ENCODE measurements at regions not wholly inside any gene's neighbourhood (a gene's known extent, or its start where the extent isn't known, plus 50 kb on each side); places are given as distances from the start of the nearest gene placed in this dataset.

DNA sequence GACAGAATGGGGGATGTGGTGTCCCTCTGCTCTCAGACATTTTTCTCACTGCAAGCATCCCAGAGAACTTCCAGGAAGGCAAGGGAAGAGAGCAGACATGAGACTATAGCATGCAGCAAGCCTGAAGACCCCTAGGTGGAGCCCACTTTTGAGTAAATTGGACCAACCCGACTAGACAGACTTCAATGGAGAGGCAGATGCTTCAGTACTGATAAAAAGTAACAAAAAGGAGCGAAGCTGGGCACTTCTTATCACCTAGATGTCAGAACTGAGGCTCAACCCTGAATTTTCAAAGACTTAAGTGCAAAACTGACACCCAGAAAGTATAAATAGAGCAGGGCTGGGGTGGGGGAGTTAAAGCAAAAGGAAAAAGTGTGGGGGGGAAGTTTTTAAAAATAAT is 130.8 kb downstream of the PMP22 start:
- Histone ChIP-seq H3K36me3 (ENCODE audit: control insufficient read depth in 2 of 2, insufficient read depth in 2 of 2, low read length in 2 of 2) (no peaks in the 10 kb centered on the region), H3K4me3 (ENCODE audit: low read length in 2 of 2) (no peak overlapping the region), H3K4me1 (ENCODE audit: control insufficient read depth in 2 of 2, insufficient read depth in 2 of 2, low read length in 2 of 2) (no peaks in the 10 kb centered on the region), H3K9me3 (ENCODE audit: control insufficient read depth in 2 of 2, low read length in 2 of 2) (no peaks in the 10 kb centered on the region), H3K27ac (ENCODE audit: low read depth in 2 of 2, low read length in 2 of 2) (no peak overlapping the region), H3K27me3 (ENCODE audit: control insufficient read depth in 2 of 2, insufficient read depth in 2 of 2, low read length in 2 of 2) (no peaks in the 10 kb centered on the region), H3K9ac (ENCODE audit: low read depth in 1 of 2, low read length in 2 of 2) (no peak overlapping the region)

- Histone ChIP-seq H3K4me3 (ENCODE audit: low read length in 2 of 2) (no peak overlapping the region), H3K4me1 (ENCODE audit: control insufficient read depth in 2 of 2, insufficient read depth in 2 of 2, low read length in 2 of 2) (no peaks in the 10 kb centered on the region), H3K27ac (ENCODE audit: low read depth in 2 of 2, low read length in 2 of 2) (no peak overlapping the region), H3K9me3 (ENCODE audit: control insufficient read depth in 2 of 2, low read length in 2 of 2) (no peaks in the 10 kb centered on the region), H3K27me3 (ENCODE audit: control insufficient read depth in 2 of 2, insufficient read depth in 2 of 2, low read length in 2 of 2) (no peaks in the 10 kb centered on the region), H3K9ac (ENCODE audit: low read depth in 1 of 2, low read length in 2 of 2) (no peak overlapping the region), H3K36me3 (ENCODE audit: control insufficient read depth in 2 of 2, insufficient read depth in 2 of 2, low read length in 2 of 2) (no peaks in the 10 kb centered on the region)
Measured at GRCh38 chr17:15133826-15134225, 131.3 kb downstream of the PMP22 start.

GRCh38 chr17:15133143-15133542 is 132.0 kb downstream of the PMP22 start:
- Histone ChIP-seq H3K4me1 (ENCODE audit: control insufficient read depth in 2 of 2, insufficient read depth in 2 of 2, low read length in 2 of 2) (no peaks in the 10 kb centered on the region), H3K36me3 (ENCODE audit: control insufficient read depth in 2 of 2, insufficient read depth in 2 of 2, low read length in 2 of 2) (no peaks in the 10 kb centered on the region), H3K9me3 (ENCODE audit: control insufficient read depth in 2 of 2, low read length in 2 of 2) (no peaks in the 10 kb centered on the region), H3K27ac (ENCODE audit: low read depth in 2 of 2, low read length in 2 of 2) (no peak overlapping the region), H3K9ac (ENCODE audit: low read depth in 1 of 2, low read length in 2 of 2) (no peak overlapping the region), H3K27me3 (ENCODE audit: control insufficient read depth in 2 of 2, insufficient read depth in 2 of 2, low read length in 2 of 2) (no peaks in the 10 kb centered on the region), H3K4me3 (ENCODE audit: low read length in 2 of 2) (no peak overlapping the region)

- Histone ChIP-seq H3K9ac (ENCODE audit: low read depth in 1 of 2, low read length in 2 of 2) (no peak overlapping the region), H3K4me3 (ENCODE audit: low read length in 2 of 2) (no peak overlapping the region), H3K27me3 (ENCODE audit: control insufficient read depth in 2 of 2, insufficient read depth in 2 of 2, low read length in 2 of 2) (no peaks in the 10 kb centered on the region), H3K9me3 (ENCODE audit: control insufficient read depth in 2 of 2, low read length in 2 of 2) (no peaks in the 10 kb centered on the region), H3K36me3 (ENCODE audit: control insufficient read depth in 2 of 2, insufficient read depth in 2 of 2, low read length in 2 of 2) (no peaks in the 10 kb centered on the region), H3K4me1 (ENCODE audit: control insufficient read depth in 2 of 2, insufficient read depth in 2 of 2, low read length in 2 of 2) (no peaks in the 10 kb centered on the region), H3K27ac (ENCODE audit: low read depth in 2 of 2, low read length in 2 of 2) (no peak overlapping the region)
Measured at GRCh38 chr17:15130426-15130825, 134.7 kb downstream of the PMP22 start.

DNA sequence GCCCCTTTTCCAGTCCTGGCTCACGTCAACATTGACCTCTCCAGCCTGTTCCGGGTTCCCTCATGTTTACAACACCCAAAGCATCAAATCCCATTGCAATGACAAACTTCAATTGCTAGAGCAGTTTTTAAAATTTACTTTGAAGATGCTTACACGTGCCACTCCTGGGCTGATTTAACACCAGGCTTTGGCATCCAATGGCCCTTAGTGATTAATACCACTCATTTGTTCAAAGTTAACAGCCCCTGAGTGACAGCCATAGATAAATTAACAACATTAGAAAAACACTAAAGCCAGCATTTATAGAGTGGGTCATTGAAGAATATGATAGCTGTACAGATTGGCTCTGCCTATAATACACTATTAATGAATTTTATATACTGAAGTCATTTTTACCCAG is 135.1 kb downstream of the PMP22 start:
- no peak overlapping the region for H3K9ac ChIP-seq (ENCODE audit: low read depth in 1 of 2, low read length in 2 of 2)
- no peak overlapping the region for H3K4me3 ChIP-seq (ENCODE audit: low read length in 2 of 2)
- H3K27me3 ChIP-seq (ENCODE audit: control insufficient read depth in 2 of 2, insufficient read depth in 2 of 2, low read length in 2 of 2), result no peaks in the 10 kb centered on the region
- no peak overlapping the region for H3K27ac ChIP-seq (ENCODE audit: low read depth in 2 of 2, low read length in 2 of 2)
- H3K4me1 ChIP-seq (ENCODE audit: control insufficient read depth in 2 of 2, insufficient read depth in 2 of 2, low read length in 2 of 2), result no peaks in the 10 kb centered on the region
- no peaks in the 10 kb centered on the region for H3K36me3 ChIP-seq (ENCODE audit: control insufficient read depth in 2 of 2, insufficient read depth in 2 of 2, low read length in 2 of 2)
- H3K9me3 ChIP-seq (ENCODE audit: control insufficient read depth in 2 of 2, low read length in 2 of 2), result no peaks in the 10 kb centered on the region

- Histone ChIP-seq H3K4me1 (ENCODE audit: control insufficient read depth in 2 of 2, insufficient read depth in 2 of 2, low read length in 2 of 2) (no peaks in the 10 kb centered on the region), H3K4me3 (ENCODE audit: low read length in 2 of 2) (no peak overlapping the region), H3K9me3 (ENCODE audit: control insufficient read depth in 2 of 2, low read length in 2 of 2) (no peaks in the 10 kb centered on the region), H3K27me3 (ENCODE audit: control insufficient read depth in 2 of 2, insufficient read depth in 2 of 2, low read length in 2 of 2) (no peaks in the 10 kb centered on the region), H3K9ac (ENCODE audit: low read depth in 1 of 2, low read length in 2 of 2) (no peak overlapping the region), H3K36me3 (ENCODE audit: control insufficient read depth in 2 of 2, insufficient read depth in 2 of 2, low read length in 2 of 2) (no peaks in the 10 kb centered on the region), H3K27ac (ENCODE audit: low read depth in 2 of 2, low read length in 2 of 2) (no peak overlapping the region)
Measured at GRCh38 chr17:15124746-15125145, 140.4 kb downstream of the PMP22 start.

DNA sequence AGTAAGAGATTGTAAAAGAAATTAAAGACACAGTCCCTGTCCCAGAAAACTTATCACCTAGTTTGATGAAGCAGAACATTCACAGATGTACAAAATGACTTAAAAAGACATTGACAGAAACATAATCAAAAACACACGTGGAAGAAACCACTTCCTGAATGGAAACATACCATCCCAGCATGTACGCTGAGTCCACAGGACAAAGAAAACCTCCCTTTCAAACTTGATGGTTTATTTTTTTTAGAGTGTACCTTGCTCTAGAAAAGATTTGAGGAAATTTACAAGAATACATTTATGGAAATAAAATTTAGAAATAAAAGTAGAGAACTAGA is 140.9 kb downstream of the PMP22 start:
- no peaks in the 10 kb centered on the region for H3K36me3 ChIP-seq (ENCODE audit: control insufficient read depth in 2 of 2, insufficient read depth in 2 of 2, low read length in 2 of 2)
- H3K4me1 ChIP-seq (ENCODE audit: control insufficient read depth in 2 of 2, insufficient read depth in 2 of 2, low read length in 2 of 2), result no peaks in the 10 kb centered on the region
- H3K9me3 ChIP-seq (ENCODE audit: control insufficient read depth in 2 of 2, low read length in 2 of 2), result no peaks in the 10 kb centered on the region
- no peak overlapping the region for H3K9ac ChIP-seq (ENCODE audit: low read depth in 1 of 2, low read length in 2 of 2)
- H3K4me3 ChIP-seq (ENCODE audit: low read length in 2 of 2), result no peak overlapping the region
- no peak overlapping the region for H3K27ac ChIP-seq (ENCODE audit: low read depth in 2 of 2, low read length in 2 of 2)
- no peaks in the 10 kb centered on the region for H3K27me3 ChIP-seq (ENCODE audit: control insufficient read depth in 2 of 2, insufficient read depth in 2 of 2, low read length in 2 of 2)

- H3K4me3 ChIP-seq (ENCODE audit: low read length in 2 of 2), result no peak overlapping the region
- no peaks in the 10 kb centered on the region for H3K4me1 ChIP-seq (ENCODE audit: control insufficient read depth in 2 of 2, insufficient read depth in 2 of 2, low read length in 2 of 2)
- H3K9me3 ChIP-seq (ENCODE audit: control insufficient read depth in 2 of 2, low read length in 2 of 2), result no peaks in the 10 kb centered on the region
- H3K27ac ChIP-seq (ENCODE audit: low read depth in 2 of 2, low read length in 2 of 2), result no peak overlapping the region
- no peak overlapping the region for H3K9ac ChIP-seq (ENCODE audit: low read depth in 1 of 2, low read length in 2 of 2)
- no peaks in the 10 kb centered on the region for H3K27me3 ChIP-seq (ENCODE audit: control insufficient read depth in 2 of 2, insufficient read depth in 2 of 2, low read length in 2 of 2)
- no peaks in the 10 kb centered on the region for H3K36me3 ChIP-seq (ENCODE audit: control insufficient read depth in 2 of 2, insufficient read depth in 2 of 2, low read length in 2 of 2)
Measured at GRCh38 chr17:15123593-15124263, 141.4 kb downstream of the PMP22 start.

DNA sequence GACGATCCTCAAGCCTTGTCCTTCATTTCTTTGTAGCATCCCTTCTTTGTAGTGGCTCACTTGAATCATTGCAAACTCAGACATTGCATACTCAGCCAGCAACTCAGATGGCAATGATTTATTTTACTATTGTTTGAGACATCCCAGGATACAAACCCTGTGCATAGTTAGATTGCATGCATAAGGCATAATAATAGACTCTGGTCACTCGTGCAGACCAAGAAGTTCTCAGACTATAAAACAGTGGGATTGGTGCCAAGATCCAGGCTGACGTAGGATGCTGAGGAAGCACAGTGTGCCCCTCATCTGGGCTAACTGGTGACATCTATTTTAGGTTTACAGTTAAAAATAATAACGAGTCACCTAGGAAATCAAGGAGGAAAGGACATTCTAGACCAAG is 142.3 kb downstream of the PMP22 start:
- no peak overlapping the region for H3K9ac ChIP-seq (ENCODE audit: low read depth in 1 of 2, low read length in 2 of 2)
- H3K4me1 ChIP-seq (ENCODE audit: control insufficient read depth in 2 of 2, insufficient read depth in 2 of 2, low read length in 2 of 2), result no peaks in the 10 kb centered on the region
- no peaks in the 10 kb centered on the region for H3K36me3 ChIP-seq (ENCODE audit: control insufficient read depth in 2 of 2, insufficient read depth in 2 of 2, low read length in 2 of 2)
- H3K27ac ChIP-seq (ENCODE audit: low read depth in 2 of 2, low read length in 2 of 2), result no peak overlapping the region
- H3K9me3 ChIP-seq (ENCODE audit: control insufficient read depth in 2 of 2, low read length in 2 of 2), result no peaks in the 10 kb centered on the region
- H3K4me3 ChIP-seq (ENCODE audit: low read length in 2 of 2), result no peak overlapping the region
- no peaks in the 10 kb centered on the region for H3K27me3 ChIP-seq (ENCODE audit: control insufficient read depth in 2 of 2, insufficient read depth in 2 of 2, low read length in 2 of 2)

- no peaks in the 10 kb centered on the region for H3K9me3 ChIP-seq (ENCODE audit: control insufficient read depth in 2 of 2, low read length in 2 of 2)
- H3K4me1 ChIP-seq (ENCODE audit: control insufficient read depth in 2 of 2, insufficient read depth in 2 of 2, low read length in 2 of 2), result no peaks in the 10 kb centered on the region
- H3K27ac ChIP-seq (ENCODE audit: low read depth in 2 of 2, low read length in 2 of 2), result no peak overlapping the region
- H3K4me3 ChIP-seq (ENCODE audit: low read length in 2 of 2), result no peak overlapping the region
- H3K9ac ChIP-seq (ENCODE audit: low read depth in 1 of 2, low read length in 2 of 2), result no peak overlapping the region
- H3K27me3 ChIP-seq (ENCODE audit: control insufficient read depth in 2 of 2, insufficient read depth in 2 of 2, low read length in 2 of 2), result no peaks in the 10 kb centered on the region
- H3K36me3 ChIP-seq (ENCODE audit: control insufficient read depth in 2 of 2, insufficient read depth in 2 of 2, low read length in 2 of 2), result no peaks in the 10 kb centered on the region
Measured at GRCh38 chr17:15121426-15121825, 143.7 kb downstream of the PMP22 start.

DNA sequence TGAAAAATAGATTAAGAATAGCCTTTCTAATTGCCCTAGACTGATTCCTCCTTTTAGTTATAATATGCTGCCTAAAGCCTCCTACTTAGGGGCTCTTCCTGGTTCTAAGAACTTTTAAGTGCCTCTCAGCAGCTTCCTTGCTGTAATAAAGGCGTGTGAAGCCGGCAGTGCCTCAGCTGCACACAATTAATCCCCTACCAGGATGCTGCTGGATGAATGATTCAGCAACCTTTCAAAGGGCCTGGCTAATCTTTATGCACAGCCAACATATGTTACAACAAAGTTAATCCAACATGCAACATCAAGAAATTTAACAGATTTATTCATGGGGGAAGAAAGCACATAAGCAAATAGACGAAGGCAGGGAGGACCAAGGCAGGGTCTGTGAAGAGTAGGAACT is 145.2 kb downstream of the PMP22 start:
- no peaks in the 10 kb centered on the region for H3K9me3 ChIP-seq (ENCODE audit: control insufficient read depth in 2 of 2, low read length in 2 of 2)
- no peaks in the 10 kb centered on the region for H3K36me3 ChIP-seq (ENCODE audit: control insufficient read depth in 2 of 2, insufficient read depth in 2 of 2, low read length in 2 of 2)
- no peaks in the 10 kb centered on the region for H3K4me1 ChIP-seq (ENCODE audit: control insufficient read depth in 2 of 2, insufficient read depth in 2 of 2, low read length in 2 of 2)
- no peak overlapping the region for H3K9ac ChIP-seq (ENCODE audit: low read depth in 1 of 2, low read length in 2 of 2)
- no peak overlapping the region for H3K27ac ChIP-seq (ENCODE audit: low read depth in 2 of 2, low read length in 2 of 2)
- H3K4me3 ChIP-seq (ENCODE audit: low read length in 2 of 2), result no peak overlapping the region
- H3K27me3 ChIP-seq (ENCODE audit: control insufficient read depth in 2 of 2, insufficient read depth in 2 of 2, low read length in 2 of 2), result no peaks in the 10 kb centered on the region
